ENCODE measurements at regions not wholly inside any gene's neighbourhood (a gene's known extent, or its start where the extent isn't known, plus 50 kb on each side); places are given as distances from the start of the nearest gene placed in this dataset.

- TF ChIP-seq REST (IDR thresholded peaks at IDR 0.05; ENCODE audit: unreplicated experiment) (no peak), NANOG (IDR thresholded peaks at IDR 0.05; ENCODE audit: borderline replicate concordance) (no peak), ETS1 (IDR thresholded peaks at IDR 0.05) (no peak), CTCF (conservative IDR thresholded peaks at IDR 0.05; ENCODE audit: low read depth in 2 of 2) (no peak)
Measured at GRCh38 chr4:59238212-59238611, 1961.9 kb upstream of the ADGRL3 start (continued).

- Histone ChIP-seq H4K20me1 (replicated peaks; ENCODE audit: insufficient read depth) (no peaks in the 10 kb centered on the region), H3K9me2 (ENCODE audit: insufficient read depth) (peaks cover 8% of the 10 kb centered on the region; the same call in 1 of the 2 replicates), H3F3A (replicated peaks; ENCODE audit: low read depth) (no peaks in the 10 kb centered on the region), H3K27me3 (ENCODE audit: insufficient read depth) (no peaks in the 10 kb centered on the region), H3K27ac (ENCODE audit: low read depth) (no peak overlapping the region), H3K4me2 (no peak overlapping the region), H3K4me1 (ENCODE audit: insufficient read depth) (peaks cover 22% of the 10 kb centered on the region), H3K79me2 (replicated peaks; ENCODE audit: insufficient read depth) (no peaks in the 10 kb centered on the region), H2AFZ (peak overlapping the region; percentile 6; the same call in 1 of the 2 replicates), H3K36me3 (ENCODE audit: insufficient read depth) (no peaks in the 10 kb centered on the region), H3K4me3 (no peak overlapping the region)
- Mint-ChIP-seq H3K9me3 (peaks cover 19% of the 10 kb centered on the region), H3K4me1 (peaks cover 25% of the 10 kb centered on the region), H3K27me3 (ENCODE audit: insufficient read depth, low read depth, poor library complexity) (peaks cover 4% of the 10 kb centered on the region), H3K36me3 (ENCODE audit: low read depth) (peaks cover 22% of the 10 kb centered on the region), H3K27ac (no peak overlapping the region), H3K4me3 (no peak overlapping the region)
- DNase-seq (ENCODE audit: low spot score) (no peak), ATAC-seq (no peak)
- TF ChIP-seq ZNF462 (CRISPR knock-in tag; IDR thresholded peaks at IDR 0.05), result no peak
- no peak for TF ChIP-seq CREB1 (CRISPR knock-in tag; IDR thresholded peaks at IDR 0.05; ENCODE audit: low read depth)
- TF ChIP-seq EZH2 (IDR thresholded peaks at IDR 0.05; ENCODE audit: low read depth, unreplicated experiment), result no peak
- no peak for TF ChIP-seq NANOG (IDR thresholded peaks at IDR 0.05; ENCODE audit: borderline replicate concordance)
- no peak for TF ChIP-seq ZNF114 (CRISPR knock-in tag; IDR thresholded peaks at IDR 0.05)
- TF ChIP-seq ETS1 (IDR thresholded peaks at IDR 0.05), result no peak
- no peak for TF ChIP-seq CTCF (conservative IDR thresholded peaks at IDR 0.05; ENCODE audit: low read depth in 2 of 2)
Measured at GRCh38 chr4:59240011-59240410, 1960.1 kb upstream of the ADGRL3 start.
